GM13977 (cell line): ENCODE measurements at regions not wholly inside any gene's neighbourhood (a gene's known extent, or its start where the extent isn't known, plus 50 kb on each side); places are given as distances from the start of the nearest gene placed in this dataset.

Experiments
- DNase-seq: peaks from one replicate; pipeline ENCODE4 v3.0.0; 2012; ENCODE audit warnings: low spot score
- in situ Hi-C: fragments of 300-500 bp; cut with MboI; formaldehyde crosslinking; loops from one replicate; pipeline ENCODE4 v1.12.0; 2022; ENCODE audit warnings: low sequenced_read_pairs, low pct_unique_long_range_greater_than_20kb, mixed read lengths, inconsistent platforms; ENCODE audit not compliant: unreplicated experiment
- TF ChIP-seq, protein P1 (sequence below): IDR thresholded peaks from 2 replicates; pipeline ENCODE4 v1.5.1; 2012; ENCODE audit warnings: mild to moderate bottlenecking, control low read depth; ENCODE audit not compliant: insufficient read depth; ENCODE audit errors: extremely low read depth, missing control alignments

DNA sequence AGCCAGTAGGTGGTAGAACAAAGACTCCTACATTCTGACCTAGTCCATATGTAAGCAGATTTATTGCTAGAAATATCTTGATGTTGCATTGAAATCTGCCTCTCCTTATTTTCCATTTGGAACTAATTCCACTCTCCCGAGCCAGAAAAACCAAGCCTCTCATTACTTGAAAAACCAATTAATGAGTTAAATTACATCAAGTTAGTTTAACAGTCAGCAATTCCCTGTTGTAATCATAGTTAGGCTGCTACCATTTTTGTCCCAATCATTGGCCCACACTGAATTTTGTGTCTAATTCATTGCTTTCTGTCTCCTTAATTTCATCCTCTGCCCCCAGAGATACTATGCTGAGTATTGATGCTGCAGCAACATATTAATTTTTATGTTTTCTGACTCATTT is 168.3 kb upstream of the TNP1 start:
- in situ Hi-C loops, result no loop called here
- TF ChIP-seq, protein P1, sequence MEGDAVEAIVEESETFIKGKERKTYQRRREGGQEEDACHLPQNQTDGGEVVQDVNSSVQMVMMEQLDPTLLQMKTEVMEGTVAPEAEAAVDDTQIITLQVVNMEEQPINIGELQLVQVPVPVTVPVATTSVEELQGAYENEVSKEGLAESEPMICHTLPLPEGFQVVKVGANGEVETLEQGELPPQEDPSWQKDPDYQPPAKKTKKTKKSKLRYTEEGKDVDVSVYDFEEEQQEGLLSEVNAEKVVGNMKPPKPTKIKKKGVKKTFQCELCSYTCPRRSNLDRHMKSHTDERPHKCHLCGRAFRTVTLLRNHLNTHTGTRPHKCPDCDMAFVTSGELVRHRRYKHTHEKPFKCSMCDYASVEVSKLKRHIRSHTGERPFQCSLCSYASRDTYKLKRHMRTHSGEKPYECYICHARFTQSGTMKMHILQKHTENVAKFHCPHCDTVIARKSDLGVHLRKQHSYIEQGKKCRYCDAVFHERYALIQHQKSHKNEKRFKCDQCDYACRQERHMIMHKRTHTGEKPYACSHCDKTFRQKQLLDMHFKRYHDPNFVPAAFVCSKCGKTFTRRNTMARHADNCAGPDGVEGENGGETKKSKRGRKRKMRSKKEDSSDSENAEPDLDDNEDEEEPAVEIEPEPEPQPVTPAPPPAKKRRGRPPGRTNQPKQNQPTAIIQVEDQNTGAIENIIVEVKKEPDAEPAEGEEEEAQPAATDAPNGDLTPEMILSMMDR, result no peak
- no peak for DNase-seq

DNA sequence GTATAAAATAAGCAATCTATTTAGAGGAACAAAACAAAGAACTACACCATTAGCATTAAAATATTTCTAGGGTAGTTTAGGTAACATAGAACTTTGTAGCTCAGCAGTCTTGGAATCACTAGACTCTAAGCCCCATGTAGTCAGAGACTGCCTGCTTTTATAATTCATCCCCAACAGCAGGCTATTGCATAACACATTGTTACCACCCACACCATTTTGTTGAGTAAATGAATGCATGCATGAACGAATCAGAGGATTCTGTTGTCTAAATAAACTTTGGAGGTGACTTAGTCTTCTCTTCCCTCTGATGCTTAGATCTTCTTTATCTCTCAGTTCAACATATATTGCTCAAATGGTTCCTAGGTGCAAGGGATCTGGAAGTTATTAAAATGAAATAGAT is 167.6 kb upstream of the TNP1 start:
- TF ChIP-seq, protein P1, result no peak
- in situ Hi-C loops, result no loop called here
- DNase-seq, result no peak

DNA sequence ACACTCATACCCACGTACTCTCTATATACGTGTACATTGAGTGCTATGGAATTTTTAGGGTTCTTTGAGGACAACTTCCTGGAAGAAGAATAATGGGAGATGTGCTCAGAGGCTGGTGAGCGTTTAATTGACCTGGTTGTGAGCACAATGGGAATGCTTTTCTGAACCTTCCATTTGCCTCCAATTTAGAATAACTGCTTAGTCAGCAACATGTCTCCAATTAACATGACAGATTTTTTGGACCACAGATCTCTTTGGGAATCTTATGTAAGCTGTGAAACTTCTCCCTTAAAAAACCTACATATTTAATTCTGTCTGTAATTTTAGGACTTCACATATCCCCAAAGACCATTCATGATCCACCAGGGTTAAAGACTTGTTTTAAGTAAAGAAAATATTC is 166.7 kb upstream of the TNP1 start:
- TF ChIP-seq, protein P1, result no peak
- DNase-seq, result no peak
- in situ Hi-C loops, result no loop called here

DNA sequence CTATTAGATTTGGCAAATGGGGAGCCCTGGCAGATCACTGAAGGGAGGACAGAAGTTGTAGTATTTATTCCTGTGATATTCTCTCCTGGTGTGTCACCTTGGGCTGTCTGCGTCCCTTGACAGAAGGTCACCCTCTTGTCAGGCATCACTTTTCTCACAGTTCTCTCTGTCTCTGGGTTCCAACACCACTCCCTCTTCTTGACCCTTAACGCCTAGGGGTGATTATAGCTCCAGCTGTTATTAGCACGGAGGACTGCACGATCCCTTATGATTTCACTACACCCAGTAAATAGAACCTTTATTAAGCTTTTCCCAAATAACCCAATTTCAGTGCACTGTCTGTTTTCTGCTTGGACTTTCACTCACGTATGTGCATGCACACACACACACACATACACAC is 166.3 kb upstream of the TNP1 start:
- in situ Hi-C loops, result no loop called here
- TF ChIP-seq, protein P1, result no peak
- no peak for DNase-seq

DNA sequence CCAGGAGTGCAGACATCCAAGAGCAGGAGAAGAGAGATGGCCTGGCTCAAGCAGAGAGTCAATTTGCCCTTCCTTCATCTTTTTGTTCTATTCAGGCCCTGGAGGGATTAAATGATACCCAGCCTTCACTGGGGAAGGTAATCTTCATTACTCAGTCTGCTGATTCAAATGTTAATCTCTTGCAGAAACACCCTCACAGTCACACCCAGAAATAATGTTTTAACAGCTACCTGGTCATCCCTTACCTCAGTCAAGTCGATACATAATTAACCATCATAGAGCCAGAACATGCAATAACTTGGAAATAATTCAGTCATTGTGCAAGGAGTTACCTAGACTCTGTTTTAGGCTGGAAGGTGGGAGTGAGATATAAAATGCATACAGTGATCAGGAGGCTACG is 163.7 kb upstream of the TNP1 start:
- TF ChIP-seq, protein P1, result no peak
- no peak for DNase-seq
- in situ Hi-C loops, result no loop called here

DNA sequence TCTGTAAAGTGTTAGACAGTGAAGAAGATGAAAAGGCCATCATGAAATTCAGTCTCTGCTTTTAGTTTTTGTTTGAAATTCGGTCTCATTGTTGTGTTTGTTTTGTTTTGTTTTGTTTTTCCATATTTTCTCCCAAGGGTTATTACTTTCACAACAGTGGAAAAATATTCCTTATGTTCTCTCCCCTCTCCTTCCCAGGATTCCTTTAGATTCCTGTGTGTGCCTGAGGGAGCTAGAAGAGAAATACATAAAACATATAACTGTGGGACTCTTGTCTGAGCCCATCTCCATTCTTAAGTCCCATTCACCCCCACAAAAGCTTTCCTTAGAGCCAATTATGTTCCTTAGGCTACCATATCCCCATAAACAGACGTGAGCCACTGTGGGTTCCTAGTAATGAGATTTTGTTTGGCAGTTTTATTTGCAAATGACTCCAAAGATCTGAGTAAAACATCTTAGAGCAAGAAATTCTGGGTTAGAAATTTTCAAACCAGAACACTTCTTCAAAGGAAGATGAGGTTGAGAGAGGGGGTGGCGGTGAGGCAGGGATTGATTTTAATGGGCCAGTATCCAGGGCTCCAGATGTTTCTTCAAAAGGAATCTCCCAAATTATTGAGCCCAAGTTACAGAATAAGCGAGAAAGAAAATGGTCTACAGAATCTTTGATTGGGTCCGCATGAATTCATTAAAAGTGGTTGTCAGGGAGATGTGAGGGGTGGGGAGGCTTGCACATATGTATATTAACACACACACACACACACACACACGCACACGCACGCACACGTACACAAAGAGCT is 157.8 kb upstream of the TNP1 start:
- no peak for DNase-seq
- TF ChIP-seq, protein P1, result no peak
- in situ Hi-C loops, result no loop called here
